ENCODE measurements at regions not wholly inside any gene's neighbourhood (a gene's known extent, or its start where the extent isn't known, plus 50 kb on each side); places are given as distances from the start of the nearest gene placed in this dataset.
"Not testable (repeated sequence)": the region's sequence is repeated elsewhere in the genome, so short reads cannot be mapped to it uniquely, and the experiment has no call there.

GRCh38 chrX:1102221-1102620, 110.2 kb downstream of the CRLF2 start:
- H3K27me3 ChIP-seq (replicated peaks; ENCODE audit: control insufficient read depth, insufficient read depth, low read length); DNase-seq (ENCODE audit: low read depth); H3K9me3 ChIP-seq (ENCODE audit: control insufficient read depth, low read length); H3K4me3 ChIP-seq (ENCODE audit: low read length); H3K4me1 ChIP-seq (ENCODE audit: control insufficient read depth, insufficient read depth, low read length); H3K36me3 ChIP-seq (ENCODE audit: control insufficient read depth, insufficient read depth, low read length, severe bottlenecking); H3K9ac ChIP-seq (ENCODE audit: low read length): not testable (repeated sequence)

DNA sequence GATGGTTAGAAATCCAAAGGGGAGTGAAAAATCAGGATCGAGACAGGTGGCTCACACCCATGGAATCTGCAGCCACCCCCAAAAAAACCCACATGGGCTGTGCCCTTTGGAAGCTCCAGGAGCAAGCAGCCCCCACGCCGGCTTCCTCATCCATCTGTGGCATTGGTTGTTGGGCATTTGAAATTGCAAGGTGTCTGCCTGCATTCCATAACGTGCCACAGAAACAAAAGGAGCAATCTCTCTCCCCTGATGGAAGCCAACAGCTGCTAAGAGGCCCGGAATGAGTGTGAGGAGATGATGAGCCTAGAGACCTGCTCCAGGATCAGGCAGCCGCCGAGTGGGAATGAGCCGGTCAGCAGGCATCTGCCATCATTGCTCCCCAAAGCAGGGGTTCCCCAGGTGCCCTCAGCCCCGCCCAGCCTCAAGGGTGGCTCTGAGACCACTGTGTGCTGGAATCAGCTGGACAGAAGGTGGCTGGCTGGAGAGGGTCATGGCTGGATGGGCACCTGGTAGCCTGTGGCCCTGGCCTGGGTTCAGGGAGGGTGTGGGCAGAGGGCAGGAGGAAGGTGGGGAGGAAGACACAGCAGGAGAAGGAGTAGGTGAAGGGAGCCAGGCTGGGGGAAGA, 113.2 kb downstream of the CRLF2 start:
- H3K36me3 ChIP-seq (ENCODE audit: control insufficient read depth, insufficient read depth, low read length, severe bottlenecking): no peaks in the 10 kb centered on the region
- H3K4me1 ChIP-seq (ENCODE audit: control insufficient read depth, insufficient read depth, low read length): no peaks in the 10 kb centered on the region
- H3K9ac ChIP-seq (ENCODE audit: low read length): no peak overlapping the region
- H3K4me3 ChIP-seq (ENCODE audit: low read length): no peak overlapping the region
- peaks cover 8% of the 10 kb centered on the region for H3K9me3 ChIP-seq (ENCODE audit: control insufficient read depth, low read length)
- DNase-seq (ENCODE audit: low read depth): no peak
- H3K27me3 ChIP-seq (replicated peaks; ENCODE audit: control insufficient read depth, insufficient read depth, low read length): no peaks in the 10 kb centered on the region

- Histone ChIP-seq H3K36me3 (ENCODE audit: control insufficient read depth, insufficient read depth, low read length, severe bottlenecking) (no peaks in the 10 kb centered on the region), H3K9ac (ENCODE audit: low read length) (no peak overlapping the region), H3K4me3 (ENCODE audit: low read length) (no peak overlapping the region), H3K27me3 (replicated peaks; ENCODE audit: control insufficient read depth, insufficient read depth, low read length) (no peaks in the 10 kb centered on the region), H3K9me3 (ENCODE audit: control insufficient read depth, low read length) (peaks cover 8% of the 10 kb centered on the region), H3K4me1 (ENCODE audit: control insufficient read depth, insufficient read depth, low read length) (no peaks in the 10 kb centered on the region)
- no peak for DNase-seq (ENCODE audit: low read depth)
Observed at GRCh38 chrX:1097328-1097727, 115.1 kb downstream of the CRLF2 start.

DNA sequence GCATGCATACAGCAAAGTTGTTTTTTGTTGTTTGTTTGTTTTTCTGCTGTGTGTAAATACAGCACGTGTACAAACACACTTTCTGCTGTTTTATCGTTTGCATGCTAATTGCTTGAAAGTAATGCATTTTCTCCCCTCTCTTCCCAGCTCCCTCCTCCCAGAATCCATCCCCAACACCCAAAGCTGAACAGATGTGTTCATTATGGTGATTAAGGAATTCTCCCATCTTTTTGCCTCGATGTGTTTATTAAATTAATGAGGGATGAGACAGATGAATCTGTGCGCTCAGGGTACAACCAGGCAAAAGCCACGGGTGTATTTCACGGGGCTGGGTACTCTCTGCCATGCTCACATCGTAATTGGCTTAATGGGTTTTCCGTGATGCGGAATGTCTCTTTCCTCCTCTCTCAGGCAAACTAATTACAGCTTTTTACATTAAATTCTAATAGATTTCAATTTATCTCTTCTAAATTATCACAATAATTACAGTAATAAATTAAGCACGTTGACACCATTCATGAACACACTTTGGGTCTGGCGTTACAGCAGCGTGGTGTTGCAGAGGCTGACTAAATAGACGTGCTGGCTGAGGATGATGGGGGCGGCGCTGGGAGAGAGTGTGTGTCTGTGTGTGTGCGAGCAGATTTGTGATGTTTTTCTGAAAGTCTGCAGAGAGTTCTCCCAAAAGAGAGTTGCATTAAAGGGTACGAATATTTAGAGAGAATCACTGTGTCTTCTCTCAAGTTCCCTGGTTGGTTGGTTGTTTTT, 117.7 kb downstream of the CRLF2 start:
- H3K9ac ChIP-seq (ENCODE audit: low read length): no peak overlapping the region
- H3K27me3 ChIP-seq (replicated peaks; ENCODE audit: control insufficient read depth, insufficient read depth, low read length): no peaks in the 10 kb centered on the region
- peaks cover 8% of the 10 kb centered on the region for H3K9me3 ChIP-seq (ENCODE audit: control insufficient read depth, low read length)
- H3K36me3 ChIP-seq (ENCODE audit: control insufficient read depth, insufficient read depth, low read length, severe bottlenecking): no peaks in the 10 kb centered on the region
- no peaks in the 10 kb centered on the region for H3K4me1 ChIP-seq (ENCODE audit: control insufficient read depth, insufficient read depth, low read length)
- H3K4me3 ChIP-seq (ENCODE audit: low read length): no peak overlapping the region
- no peak for DNase-seq (ENCODE audit: low read depth)

DNA sequence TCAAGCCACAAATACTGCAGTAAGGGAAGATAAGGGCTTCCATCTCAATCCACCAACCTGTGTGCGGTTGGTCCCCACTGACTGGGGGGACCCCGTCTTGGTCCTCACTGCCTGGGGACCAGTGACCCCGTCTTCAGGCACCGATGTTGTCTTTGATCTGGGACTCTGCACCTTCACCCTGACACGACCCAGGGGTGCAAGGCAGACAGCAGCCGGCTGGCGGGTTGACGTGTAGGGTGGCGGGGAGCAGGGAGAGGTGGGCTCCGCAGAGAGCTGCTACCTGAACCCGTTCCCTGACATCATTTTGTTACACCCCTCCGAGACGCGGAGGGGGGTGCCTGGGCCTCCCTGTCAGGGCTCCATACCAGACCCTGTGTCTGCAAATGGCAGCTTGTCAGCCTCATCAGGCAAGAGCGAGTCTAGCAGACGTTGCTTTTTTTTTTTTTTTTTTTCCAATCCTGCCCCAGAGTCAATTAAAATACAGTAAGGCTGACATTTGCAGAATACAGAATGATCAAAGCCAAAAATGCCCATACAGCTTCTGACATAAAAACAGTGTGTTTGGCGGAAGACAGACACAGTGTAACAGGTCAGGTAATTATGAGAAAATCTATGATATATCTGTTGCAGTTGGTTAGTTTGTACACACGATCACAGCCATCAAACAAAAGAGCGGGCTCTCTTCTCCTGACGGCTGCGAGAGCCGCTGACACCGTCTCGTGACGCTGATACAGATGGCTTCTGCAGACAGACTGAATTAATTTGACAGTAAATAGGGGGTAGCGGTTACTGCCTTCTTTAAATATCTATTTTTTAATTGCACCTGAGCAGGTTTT, 118.6 kb downstream of the CRLF2 start:
- no peaks in the 10 kb centered on the region for H3K4me1 ChIP-seq (ENCODE audit: control insufficient read depth, insufficient read depth, low read length)
- no peaks in the 10 kb centered on the region for H3K36me3 ChIP-seq (ENCODE audit: control insufficient read depth, insufficient read depth, low read length, severe bottlenecking)
- no peak overlapping the region for H3K9ac ChIP-seq (ENCODE audit: low read length)
- peaks cover 8% of the 10 kb centered on the region for H3K9me3 ChIP-seq (ENCODE audit: control insufficient read depth, low read length)
- no peak overlapping the region for H3K4me3 ChIP-seq (ENCODE audit: low read length)
- no peak for DNase-seq (ENCODE audit: low read depth)
- no peaks in the 10 kb centered on the region for H3K27me3 ChIP-seq (replicated peaks; ENCODE audit: control insufficient read depth, insufficient read depth, low read length)

DNA sequence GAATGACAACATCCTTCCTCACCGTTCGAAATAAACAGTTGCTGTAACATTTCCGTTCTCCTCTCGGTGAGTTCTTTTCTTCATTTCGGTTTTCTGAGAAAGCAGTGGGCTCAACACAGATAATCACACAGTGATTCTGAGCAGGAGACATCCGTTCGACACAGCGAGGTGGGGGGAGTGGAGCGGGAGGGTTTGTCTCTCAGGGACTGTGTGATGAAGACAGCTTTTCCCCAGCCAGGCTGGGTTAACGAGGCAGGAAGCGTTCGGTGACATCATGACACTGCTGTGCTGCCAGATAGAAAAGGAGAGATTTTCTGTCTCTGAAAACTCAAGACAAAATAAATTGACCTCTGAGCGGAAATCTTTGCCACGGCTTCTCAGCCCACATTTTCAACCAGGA, 119.3 kb downstream of the CRLF2 start:
- Histone ChIP-seq H3K4me3 (ENCODE audit: low read length) (no peak overlapping the region), H3K9ac (ENCODE audit: low read length) (no peak overlapping the region), H3K4me1 (ENCODE audit: control insufficient read depth, insufficient read depth, low read length) (no peaks in the 10 kb centered on the region), H3K9me3 (ENCODE audit: control insufficient read depth, low read length) (peaks cover 8% of the 10 kb centered on the region), H3K27me3 (replicated peaks; ENCODE audit: control insufficient read depth, insufficient read depth, low read length) (no peaks in the 10 kb centered on the region), H3K36me3 (ENCODE audit: control insufficient read depth, insufficient read depth, low read length, severe bottlenecking) (no peaks in the 10 kb centered on the region)
- DNase-seq (ENCODE audit: low read depth): no peak

DNA sequence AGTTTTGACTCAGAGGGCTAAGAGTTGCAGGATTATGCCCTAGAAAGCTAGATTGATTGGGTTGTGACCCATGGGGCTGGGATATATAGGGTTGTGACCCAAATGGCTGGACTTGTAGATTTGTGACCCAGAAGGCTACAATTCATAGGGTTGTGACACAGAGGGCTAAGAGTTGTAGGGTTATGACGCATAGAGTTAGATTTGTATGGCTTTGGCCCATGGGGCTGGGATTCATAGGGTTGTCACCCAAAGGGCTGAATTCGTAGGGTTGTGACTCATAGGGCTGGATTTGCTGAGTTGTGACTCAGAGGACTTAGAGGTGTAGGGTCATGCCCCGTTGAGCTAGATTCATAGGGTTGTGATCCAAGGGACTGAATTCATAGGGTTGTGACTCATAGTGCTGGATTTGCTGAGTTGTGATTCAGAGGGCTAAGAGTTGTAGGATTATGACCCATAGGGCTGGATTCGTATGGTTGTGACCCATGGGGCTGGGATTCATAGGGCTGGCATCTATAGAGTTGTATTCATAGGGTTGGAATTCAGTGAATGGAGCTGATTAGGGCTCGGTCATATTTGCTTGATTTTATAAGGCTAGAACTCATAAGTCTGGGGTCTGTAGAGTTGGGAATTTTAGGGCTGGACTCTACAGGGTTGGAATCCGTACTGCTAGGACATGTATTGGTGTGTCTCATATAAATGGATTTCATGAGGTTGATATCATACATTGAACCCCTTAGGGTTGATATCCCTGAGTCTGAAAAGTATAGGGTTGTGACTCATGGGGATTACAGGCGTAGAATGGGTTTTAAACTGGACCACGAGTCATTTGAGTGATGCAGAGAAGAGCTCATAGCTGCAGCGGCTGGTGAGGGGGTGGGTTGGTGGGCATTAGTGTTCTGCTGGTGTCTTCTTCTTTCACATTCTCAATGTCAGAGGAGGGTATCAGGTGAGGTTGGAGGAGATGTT, 125.7 kb downstream of the CRLF2 start:
- Histone ChIP-seq H3K27me3 (replicated peaks; ENCODE audit: control insufficient read depth, insufficient read depth, low read length) (no peaks in the 10 kb centered on the region), H3K9me3 (ENCODE audit: control insufficient read depth, low read length) (no peaks in the 10 kb centered on the region), H3K4me3 (ENCODE audit: low read length) (no peak overlapping the region), H3K4me1 (ENCODE audit: control insufficient read depth, insufficient read depth, low read length) (no peaks in the 10 kb centered on the region), H3K36me3 (ENCODE audit: control insufficient read depth, insufficient read depth, low read length, severe bottlenecking) (no peaks in the 10 kb centered on the region), H3K9ac (ENCODE audit: low read length) (no peak overlapping the region)
- DNase-seq (ENCODE audit: low read depth): no peak

DNA sequence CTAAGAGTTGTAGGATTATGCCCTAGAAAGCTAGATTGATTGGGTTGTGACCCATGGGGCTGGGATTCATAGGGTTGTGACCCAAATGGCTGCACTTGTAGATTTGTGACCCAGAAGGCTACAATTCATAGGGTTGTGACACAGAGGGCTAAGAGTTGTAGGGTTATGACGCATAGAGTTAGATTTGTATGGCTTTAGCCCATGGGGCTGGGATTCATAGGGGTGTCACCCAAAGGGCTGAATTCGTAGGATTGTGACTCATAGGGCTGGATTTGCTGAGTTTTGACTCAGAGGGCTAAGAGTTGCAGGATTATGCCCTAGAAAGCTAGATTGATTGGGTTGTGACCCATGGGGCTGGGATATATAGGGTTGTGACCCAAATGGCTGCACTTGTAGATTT, 126.6 kb downstream of the CRLF2 start:
- not testable (repeated sequence) for H3K36me3 ChIP-seq (ENCODE audit: control insufficient read depth, insufficient read depth, low read length, severe bottlenecking); H3K27me3 ChIP-seq (replicated peaks; ENCODE audit: control insufficient read depth, insufficient read depth, low read length); DNase-seq (ENCODE audit: low read depth); H3K4me3 ChIP-seq (ENCODE audit: low read length); H3K9me3 ChIP-seq (ENCODE audit: control insufficient read depth, low read length); H3K9ac ChIP-seq (ENCODE audit: low read length); H3K4me1 ChIP-seq (ENCODE audit: control insufficient read depth, insufficient read depth, low read length)

GRCh38 chrX:1084689-1085088, 127.8 kb downstream of the CRLF2 start:
- H3K27me3 ChIP-seq (replicated peaks; ENCODE audit: control insufficient read depth, insufficient read depth, low read length): no peaks in the 10 kb centered on the region
- DNase-seq (ENCODE audit: low read depth): no peak
- H3K36me3 ChIP-seq (ENCODE audit: control insufficient read depth, insufficient read depth, low read length, severe bottlenecking): no peaks in the 10 kb centered on the region
- no peaks in the 10 kb centered on the region for H3K9me3 ChIP-seq (ENCODE audit: control insufficient read depth, low read length)
- no peak overlapping the region for H3K4me3 ChIP-seq (ENCODE audit: low read length)
- no peak overlapping the region for H3K9ac ChIP-seq (ENCODE audit: low read length)
- H3K4me1 ChIP-seq (ENCODE audit: control insufficient read depth, insufficient read depth, low read length): no peaks in the 10 kb centered on the region

DNA sequence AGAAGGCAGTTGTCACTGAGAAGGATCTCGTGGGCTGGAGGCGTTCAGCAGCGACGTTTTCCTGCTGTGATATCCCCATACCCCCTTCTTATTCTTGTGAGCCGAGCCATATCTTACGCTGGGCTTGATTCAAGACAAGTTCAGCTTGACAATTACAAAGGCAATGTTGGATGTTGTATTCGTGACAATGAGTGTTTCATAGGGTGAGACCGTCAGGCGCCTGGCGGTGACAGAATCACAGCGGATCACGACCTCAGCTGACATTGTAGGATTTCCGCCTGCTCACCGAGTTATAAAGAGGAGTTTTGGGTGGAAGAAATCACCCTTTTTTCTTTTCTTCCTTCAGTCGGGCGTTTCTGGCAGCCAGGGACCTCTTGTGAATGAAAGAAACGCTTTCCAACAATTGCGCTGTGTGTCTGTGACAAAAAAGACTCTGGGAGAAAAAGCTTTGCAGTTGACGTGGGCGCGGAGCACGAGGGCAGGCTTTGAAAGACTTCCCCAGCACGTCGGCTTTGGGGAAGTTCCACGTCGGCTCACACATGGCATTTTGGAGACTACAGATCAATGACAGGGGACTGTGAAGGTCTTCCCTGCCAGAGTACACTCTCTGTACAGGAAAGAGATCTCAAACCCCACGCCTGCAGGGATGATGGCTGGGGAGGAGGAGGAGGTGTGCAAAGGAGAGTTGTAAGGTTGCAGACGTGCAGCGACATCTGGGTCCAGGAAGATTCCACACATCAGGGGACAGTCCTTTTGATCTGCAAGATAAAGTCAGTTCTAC, 135.4 kb downstream of the CRLF2 start:
- H3K27me3 ChIP-seq (replicated peaks; ENCODE audit: control insufficient read depth, insufficient read depth, low read length): no peaks in the 10 kb centered on the region
- H3K4me3 ChIP-seq (ENCODE audit: low read length): no peak overlapping the region
- no peak for DNase-seq (ENCODE audit: low read depth)
- no peaks in the 10 kb centered on the region for H3K36me3 ChIP-seq (ENCODE audit: control insufficient read depth, insufficient read depth, low read length, severe bottlenecking)
- no peaks in the 10 kb centered on the region for H3K9me3 ChIP-seq (ENCODE audit: control insufficient read depth, low read length)
- no peaks in the 10 kb centered on the region for H3K4me1 ChIP-seq (ENCODE audit: control insufficient read depth, insufficient read depth, low read length)
- H3K9ac ChIP-seq (ENCODE audit: low read length): no peak overlapping the region
